ENCODE measurements at regions not wholly inside any gene's neighbourhood (a gene's known extent, or its start where the extent isn't known, plus 50 kb on each side); places are given as distances from the start of the nearest gene placed in this dataset.

DNA sequence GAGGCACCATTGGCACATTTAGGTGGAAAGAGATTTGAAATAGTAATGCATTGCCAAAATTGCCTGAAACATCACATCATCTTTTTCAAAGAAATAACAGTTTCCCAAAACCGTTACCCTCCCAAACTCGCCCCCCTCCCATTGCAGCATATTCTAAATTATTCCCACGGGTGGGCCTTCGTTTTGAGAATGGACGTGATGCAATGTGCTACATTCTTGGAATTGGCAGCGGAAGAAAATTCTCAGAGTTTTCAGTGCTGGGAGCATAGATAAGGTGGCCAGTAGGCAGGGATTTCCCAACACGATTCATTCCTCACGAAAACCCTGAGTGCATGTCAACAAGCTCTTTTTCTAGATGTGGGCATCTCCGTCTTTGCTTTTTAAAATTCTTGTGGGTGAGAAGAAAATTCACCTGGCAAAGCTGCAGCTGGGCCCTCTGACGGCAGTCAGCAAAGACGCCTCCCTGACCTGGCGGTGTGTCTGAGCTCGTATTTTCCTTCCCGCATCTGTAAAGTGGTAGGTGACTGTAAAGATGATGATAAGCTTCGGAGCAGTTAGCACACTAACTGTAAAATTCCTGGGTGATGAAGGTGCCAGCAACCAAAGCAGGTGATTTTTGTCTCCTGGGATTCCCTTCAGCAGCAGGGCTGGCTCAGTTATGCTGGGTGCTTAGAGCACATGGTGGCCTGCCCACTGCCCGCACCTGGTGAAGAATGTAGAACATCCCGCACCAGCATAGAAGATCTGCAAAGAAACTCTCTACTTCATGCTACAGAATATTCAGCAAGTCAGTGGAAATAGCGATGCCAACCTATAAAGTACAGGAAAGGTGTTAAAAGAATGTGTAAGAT is 141.9 kb upstream of the KLF6 start:
- Histone ChIP-seq H3K27me3 (ENCODE audit: insufficient read depth, poor library complexity, severe bottlenecking) (no peaks in the 10 kb centered on the region), H3K27ac (replicated peaks) (no peak overlapping the region), H3K4me3 (replicated peaks; ENCODE audit: insufficient read depth, low read length) (no peak overlapping the region)
- DNase-seq (ENCODE audit: low read depth in 1 of 2, low spot score in 1 of 2), result no peak
- TF ChIP-seq POLR2AphosphoS5 (IDR thresholded peaks at IDR 0.05; ENCODE audit: low read depth), result no peak
- TF ChIP-seq, protein P1, sequence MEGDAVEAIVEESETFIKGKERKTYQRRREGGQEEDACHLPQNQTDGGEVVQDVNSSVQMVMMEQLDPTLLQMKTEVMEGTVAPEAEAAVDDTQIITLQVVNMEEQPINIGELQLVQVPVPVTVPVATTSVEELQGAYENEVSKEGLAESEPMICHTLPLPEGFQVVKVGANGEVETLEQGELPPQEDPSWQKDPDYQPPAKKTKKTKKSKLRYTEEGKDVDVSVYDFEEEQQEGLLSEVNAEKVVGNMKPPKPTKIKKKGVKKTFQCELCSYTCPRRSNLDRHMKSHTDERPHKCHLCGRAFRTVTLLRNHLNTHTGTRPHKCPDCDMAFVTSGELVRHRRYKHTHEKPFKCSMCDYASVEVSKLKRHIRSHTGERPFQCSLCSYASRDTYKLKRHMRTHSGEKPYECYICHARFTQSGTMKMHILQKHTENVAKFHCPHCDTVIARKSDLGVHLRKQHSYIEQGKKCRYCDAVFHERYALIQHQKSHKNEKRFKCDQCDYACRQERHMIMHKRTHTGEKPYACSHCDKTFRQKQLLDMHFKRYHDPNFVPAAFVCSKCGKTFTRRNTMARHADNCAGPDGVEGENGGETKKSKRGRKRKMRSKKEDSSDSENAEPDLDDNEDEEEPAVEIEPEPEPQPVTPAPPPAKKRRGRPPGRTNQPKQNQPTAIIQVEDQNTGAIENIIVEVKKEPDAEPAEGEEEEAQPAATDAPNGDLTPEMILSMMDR (IDR thresholded peaks at IDR 0.05; ENCODE audit: insufficient read depth, low read length), result no peak
- TF ChIP-seq GABPA (IDR thresholded peaks at IDR 0.05; ENCODE audit: low read depth), result no peak
- no peak for TF ChIP-seq SPI1 (IDR thresholded peaks at IDR 0.05; ENCODE audit: borderline replicate concordance, low read depth)
- TF ChIP-seq, protein P2, sequence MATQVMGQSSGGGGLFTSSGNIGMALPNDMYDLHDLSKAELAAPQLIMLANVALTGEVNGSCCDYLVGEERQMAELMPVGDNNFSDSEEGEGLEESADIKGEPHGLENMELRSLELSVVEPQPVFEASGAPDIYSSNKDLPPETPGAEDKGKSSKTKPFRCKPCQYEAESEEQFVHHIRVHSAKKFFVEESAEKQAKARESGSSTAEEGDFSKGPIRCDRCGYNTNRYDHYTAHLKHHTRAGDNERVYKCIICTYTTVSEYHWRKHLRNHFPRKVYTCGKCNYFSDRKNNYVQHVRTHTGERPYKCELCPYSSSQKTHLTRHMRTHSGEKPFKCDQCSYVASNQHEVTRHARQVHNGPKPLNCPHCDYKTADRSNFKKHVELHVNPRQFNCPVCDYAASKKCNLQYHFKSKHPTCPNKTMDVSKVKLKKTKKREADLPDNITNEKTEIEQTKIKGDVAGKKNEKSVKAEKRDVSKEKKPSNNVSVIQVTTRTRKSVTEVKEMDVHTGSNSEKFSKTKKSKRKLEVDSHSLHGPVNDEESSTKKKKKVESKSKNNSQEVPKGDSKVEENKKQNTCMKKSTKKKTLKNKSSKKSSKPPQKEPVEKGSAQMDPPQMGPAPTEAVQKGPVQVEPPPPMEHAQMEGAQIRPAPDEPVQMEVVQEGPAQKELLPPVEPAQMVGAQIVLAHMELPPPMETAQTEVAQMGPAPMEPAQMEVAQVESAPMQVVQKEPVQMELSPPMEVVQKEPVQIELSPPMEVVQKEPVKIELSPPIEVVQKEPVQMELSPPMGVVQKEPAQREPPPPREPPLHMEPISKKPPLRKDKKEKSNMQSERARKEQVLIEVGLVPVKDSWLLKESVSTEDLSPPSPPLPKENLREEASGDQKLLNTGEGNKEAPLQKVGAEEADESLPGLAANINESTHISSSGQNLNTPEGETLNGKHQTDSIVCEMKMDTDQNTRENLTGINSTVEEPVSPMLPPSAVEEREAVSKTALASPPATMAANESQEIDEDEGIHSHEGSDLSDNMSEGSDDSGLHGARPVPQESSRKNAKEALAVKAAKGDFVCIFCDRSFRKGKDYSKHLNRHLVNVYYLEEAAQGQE (IDR thresholded peaks at IDR 0.05; ENCODE audit: insufficient replicate concordance, low read depth), result no peak

DNA sequence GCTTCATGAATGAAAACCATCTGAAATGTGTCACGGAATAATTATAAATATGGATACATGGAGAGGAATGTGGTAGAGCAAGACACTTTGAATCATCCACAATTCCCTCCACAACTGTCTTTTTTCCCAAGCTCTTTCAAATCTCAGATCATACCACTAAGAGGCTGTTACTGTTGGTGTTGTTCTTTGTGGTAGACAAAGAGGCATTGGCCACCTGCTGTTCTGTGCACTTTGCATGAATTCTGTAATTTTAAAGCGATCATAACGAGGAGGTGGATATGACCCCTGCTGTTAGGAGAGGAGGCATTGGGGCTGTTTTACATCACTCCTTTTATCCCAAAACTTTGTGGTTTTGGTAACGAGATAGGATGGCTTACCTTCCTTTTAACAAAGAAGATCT is 141.2 kb upstream of the KLF6 start:
- no peak for DNase-seq (ENCODE audit: low read depth in 1 of 2, low spot score in 1 of 2)
- no peak overlapping the region for H3K27ac ChIP-seq (replicated peaks)

DNA sequence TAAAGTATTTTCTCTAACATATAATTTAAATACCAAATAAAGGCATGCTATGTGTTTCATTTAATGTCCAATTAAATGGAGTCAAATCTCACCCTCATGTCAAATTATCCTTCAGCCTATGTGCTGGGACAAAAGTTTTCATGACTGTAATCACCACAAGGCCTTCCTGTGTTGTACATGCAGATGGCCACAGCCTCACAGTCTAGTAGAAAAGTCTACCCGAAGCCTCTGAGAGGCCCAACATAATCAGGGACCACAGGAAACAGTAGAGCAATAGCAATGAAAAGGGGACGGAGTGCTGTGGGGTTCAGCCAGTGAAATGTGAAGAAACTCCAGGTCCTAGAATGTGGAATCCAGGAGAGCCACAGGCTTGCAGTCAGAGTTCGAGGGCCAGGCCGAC is 140.2 kb upstream of the KLF6 start:
- TF ChIP-seq, protein P2 (IDR thresholded peaks at IDR 0.05; ENCODE audit: insufficient replicate concordance, low read depth), result no peak
- no peak for TF ChIP-seq POLR2AphosphoS5 (IDR thresholded peaks at IDR 0.05; ENCODE audit: low read depth)
- TF ChIP-seq SPI1 (IDR thresholded peaks at IDR 0.05; ENCODE audit: borderline replicate concordance, low read depth), result no peak
- no peak for TF ChIP-seq GABPA (IDR thresholded peaks at IDR 0.05; ENCODE audit: low read depth)
- H3K27ac ChIP-seq (replicated peaks), result no peak overlapping the region
- no peaks in the 10 kb centered on the region for H3K27me3 ChIP-seq (ENCODE audit: insufficient read depth, poor library complexity, severe bottlenecking)
- DNase-seq (ENCODE audit: low read depth in 1 of 2, low spot score in 1 of 2), result no peak
- H3K4me3 ChIP-seq (replicated peaks; ENCODE audit: insufficient read depth, low read length), result no peak overlapping the region

More for the DNA sequence above, 141.2 kb upstream of the KLF6 start:
- Histone ChIP-seq H3K27me3 (ENCODE audit: insufficient read depth, poor library complexity, severe bottlenecking) (no peaks in the 10 kb centered on the region), H3K4me3 (replicated peaks; ENCODE audit: insufficient read depth, low read length) (no peak overlapping the region)
- TF ChIP-seq, protein P1 (IDR thresholded peaks at IDR 0.05; ENCODE audit: insufficient read depth, low read length), result no peak
- no peak for TF ChIP-seq SPI1 (IDR thresholded peaks at IDR 0.05; ENCODE audit: borderline replicate concordance, low read depth)
- TF ChIP-seq, protein P2 (IDR thresholded peaks at IDR 0.05; ENCODE audit: insufficient replicate concordance, low read depth), result no peak
